ENCODE measurements at regions not wholly inside any gene's neighbourhood (a gene's known extent, or its start where the extent isn't known, plus 50 kb on each side); places are given as distances from the start of the nearest gene placed in this dataset.

GRCh38 chr12:61029516-61029915, 1230.7 kb upstream of the USP15 start:
- TF ChIP-seq CTCF (conservative IDR thresholded peaks at IDR 0.05): no peak
- TF ChIP-seq EZH2 (IDR thresholded peaks at IDR 0.05; ENCODE audit: low read depth): no peak
